NT2/D1 (cell line): ENCODE measurements at regions not wholly inside any gene's neighbourhood (a gene's known extent, or its start where the extent isn't known, plus 50 kb on each side); places are given as distances from the start of the nearest gene placed in this dataset.

Experiments used
- SUZ12 ChIP-seq: IDR thresholded peaks from 2 replicates; pipeline ENCODE4 v1.6.1; 2011; ENCODE audit not compliant: insufficient read length, insufficient read depth; ENCODE audit errors: extremely low read depth
- YY1 ChIP-seq: IDR thresholded peaks from 2 replicates; pipeline ENCODE4 v1.6.1; 2011; ENCODE audit not compliant: insufficient read length, insufficient read depth
- ZNF274 ChIP-seq: IDR thresholded peaks from 2 replicates; pipeline ENCODE4 v1.6.1; 2011; ENCODE audit warnings: mild to moderate bottlenecking, low read depth, low read length

GRCh38 chr13:107170270-107170931 lies 602.5 kb upstream of the ARGLU1 start:
- no peak for TF ChIP-seq YY1
- TF ChIP-seq ZNF274, result no peak
- no peak for TF ChIP-seq SUZ12
